ENCODE measurements at regions not wholly inside any gene's neighbourhood (a gene's known extent, or its start where the extent isn't known, plus 50 kb on each side); places are given as distances from the start of the nearest gene placed in this dataset.

GRCh38 chr12:90250766-90251165, 542.1 kb upstream of the ATP2B1 start:
- no peak for TF ChIP-seq CTCF (IDR thresholded peaks at IDR 0.05; ENCODE audit: low read depth, low read length, missing control alignments)
- no peak overlapping the region for H3K4me3 ChIP-seq (replicated peaks; ENCODE audit: low read depth, low read length)
- no peak for DNase-seq (ENCODE audit: extremely low read depth, low read depth)

GRCh38 chr12:90250042-90250441, 541.4 kb upstream of the ATP2B1 start:
- no peak for DNase-seq (ENCODE audit: extremely low read depth, low read depth)
- TF ChIP-seq CTCF (IDR thresholded peaks at IDR 0.05; ENCODE audit: low read depth, low read length, missing control alignments): no peak
- H3K4me3 ChIP-seq (replicated peaks; ENCODE audit: low read depth, low read length): no peak overlapping the region

GRCh38 chr12:90246688-90247087, 538.0 kb upstream of the ATP2B1 start:
- no peak overlapping the region for H3K4me3 ChIP-seq (replicated peaks; ENCODE audit: low read depth, low read length)
- DNase-seq (ENCODE audit: extremely low read depth, low read depth): no peak
- TF ChIP-seq CTCF (IDR thresholded peaks at IDR 0.05; ENCODE audit: low read depth, low read length, missing control alignments): no peak

GRCh38 chr12:90245391-90245790, 536.8 kb upstream of the ATP2B1 start:
- DNase-seq (ENCODE audit: extremely low read depth, low read depth): no peak
- no peak overlapping the region for H3K4me3 ChIP-seq (replicated peaks; ENCODE audit: low read depth, low read length)
- TF ChIP-seq CTCF (IDR thresholded peaks at IDR 0.05; ENCODE audit: low read depth, low read length, missing control alignments): no peak

DNA sequence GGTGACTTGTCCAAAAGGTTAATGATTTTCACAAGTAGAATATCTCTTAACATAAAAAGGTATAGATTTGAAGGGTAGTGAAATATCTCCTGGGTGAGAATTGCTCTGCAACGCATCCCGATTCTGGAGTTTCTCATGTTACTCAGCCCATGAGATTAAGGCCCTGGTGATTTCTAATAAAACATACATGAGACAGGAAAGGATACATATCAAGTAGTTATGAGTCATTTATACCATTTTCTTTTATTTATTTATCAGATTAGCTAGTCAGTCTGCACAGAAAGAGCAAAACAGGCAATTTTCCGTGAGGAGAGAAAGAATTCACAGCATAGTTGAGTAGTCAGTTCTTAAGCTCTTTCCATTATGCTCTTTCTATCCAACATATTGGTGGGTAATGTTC, 535.6 kb upstream of the ATP2B1 start:
- no peak for DNase-seq (ENCODE audit: extremely low read depth, low read depth)
- TF ChIP-seq CTCF (IDR thresholded peaks at IDR 0.05; ENCODE audit: low read depth, low read length, missing control alignments): no peak
- H3K4me3 ChIP-seq (replicated peaks; ENCODE audit: low read depth, low read length): no peak overlapping the region

- no peak for DNase-seq (ENCODE audit: extremely low read depth, low read depth)
- TF ChIP-seq CTCF (IDR thresholded peaks at IDR 0.05; ENCODE audit: low read depth, low read length, missing control alignments): no peak
- H3K4me3 ChIP-seq (replicated peaks; ENCODE audit: low read depth, low read length): no peak overlapping the region
Observed at GRCh38 chr12:90243211-90243610, 534.6 kb upstream of the ATP2B1 start.

DNA sequence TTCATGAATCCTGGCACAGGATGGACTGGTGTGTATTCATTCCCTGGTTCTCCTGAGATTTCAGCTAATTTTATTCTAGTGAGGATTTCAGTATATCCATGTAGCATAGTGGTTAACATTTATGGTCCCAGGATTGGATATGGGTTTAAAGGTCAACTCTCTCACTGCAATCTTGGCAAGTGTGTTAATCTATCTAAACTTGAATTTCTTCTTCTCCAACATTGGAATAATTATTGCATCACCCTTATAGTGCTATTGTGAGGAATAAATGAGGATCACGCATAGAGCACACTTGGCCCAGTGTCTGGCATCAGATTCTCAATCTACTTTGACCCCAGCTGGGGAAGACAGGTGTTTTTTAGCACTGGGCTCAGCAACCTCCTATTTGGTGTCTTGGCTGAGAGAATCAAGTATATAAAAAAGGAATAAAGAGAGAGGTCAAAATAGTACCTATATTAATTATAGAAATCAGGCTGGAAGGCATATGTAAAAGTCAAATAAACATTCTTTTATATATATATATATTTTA, 531.2 kb upstream of the ATP2B1 start:
- H3K4me3 ChIP-seq (replicated peaks; ENCODE audit: low read depth, low read length): no peak overlapping the region
- no peak for TF ChIP-seq CTCF (IDR thresholded peaks at IDR 0.05; ENCODE audit: low read depth, low read length, missing control alignments)
- no peak for DNase-seq (ENCODE audit: extremely low read depth, low read depth)
